ENCODE measurements at regions not wholly inside any gene's neighbourhood (a gene's known extent, or its start where the extent isn't known, plus 50 kb on each side); places are given as distances from the start of the nearest gene placed in this dataset.
"Not testable (repeated sequence)": the region's sequence is repeated elsewhere in the genome, so short reads cannot be mapped to it uniquely, and the experiment has no call there.

DNA sequence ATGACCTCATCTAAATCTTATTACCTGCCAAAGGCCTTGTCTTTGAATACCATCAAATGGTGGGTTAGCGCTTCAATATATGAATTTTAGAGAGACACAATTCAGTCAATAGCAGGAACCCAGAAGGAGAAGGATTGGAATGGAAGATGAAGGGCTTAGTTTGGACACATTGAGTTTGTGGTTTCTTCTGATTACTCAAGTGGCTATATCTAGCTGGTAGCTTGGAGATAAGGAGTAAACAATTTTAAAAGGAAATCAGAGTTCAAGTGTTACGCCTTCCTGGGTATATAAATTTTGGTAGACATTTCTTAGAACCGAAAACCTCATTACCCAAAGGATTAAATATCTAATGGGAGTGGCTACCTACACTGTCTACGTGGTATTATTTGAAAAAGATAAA is 80.2 kb downstream of the RGS2 start:
- no peak for TF ChIP-seq ZFX (IDR thresholded peaks at IDR 0.05; ENCODE audit: borderline replicate concordance)
- TF ChIP-seq, protein P1, sequence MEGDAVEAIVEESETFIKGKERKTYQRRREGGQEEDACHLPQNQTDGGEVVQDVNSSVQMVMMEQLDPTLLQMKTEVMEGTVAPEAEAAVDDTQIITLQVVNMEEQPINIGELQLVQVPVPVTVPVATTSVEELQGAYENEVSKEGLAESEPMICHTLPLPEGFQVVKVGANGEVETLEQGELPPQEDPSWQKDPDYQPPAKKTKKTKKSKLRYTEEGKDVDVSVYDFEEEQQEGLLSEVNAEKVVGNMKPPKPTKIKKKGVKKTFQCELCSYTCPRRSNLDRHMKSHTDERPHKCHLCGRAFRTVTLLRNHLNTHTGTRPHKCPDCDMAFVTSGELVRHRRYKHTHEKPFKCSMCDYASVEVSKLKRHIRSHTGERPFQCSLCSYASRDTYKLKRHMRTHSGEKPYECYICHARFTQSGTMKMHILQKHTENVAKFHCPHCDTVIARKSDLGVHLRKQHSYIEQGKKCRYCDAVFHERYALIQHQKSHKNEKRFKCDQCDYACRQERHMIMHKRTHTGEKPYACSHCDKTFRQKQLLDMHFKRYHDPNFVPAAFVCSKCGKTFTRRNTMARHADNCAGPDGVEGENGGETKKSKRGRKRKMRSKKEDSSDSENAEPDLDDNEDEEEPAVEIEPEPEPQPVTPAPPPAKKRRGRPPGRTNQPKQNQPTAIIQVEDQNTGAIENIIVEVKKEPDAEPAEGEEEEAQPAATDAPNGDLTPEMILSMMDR (IDR thresholded peaks at IDR 0.05): no peak
- no peak overlapping the region for H3K27ac ChIP-seq

DNA sequence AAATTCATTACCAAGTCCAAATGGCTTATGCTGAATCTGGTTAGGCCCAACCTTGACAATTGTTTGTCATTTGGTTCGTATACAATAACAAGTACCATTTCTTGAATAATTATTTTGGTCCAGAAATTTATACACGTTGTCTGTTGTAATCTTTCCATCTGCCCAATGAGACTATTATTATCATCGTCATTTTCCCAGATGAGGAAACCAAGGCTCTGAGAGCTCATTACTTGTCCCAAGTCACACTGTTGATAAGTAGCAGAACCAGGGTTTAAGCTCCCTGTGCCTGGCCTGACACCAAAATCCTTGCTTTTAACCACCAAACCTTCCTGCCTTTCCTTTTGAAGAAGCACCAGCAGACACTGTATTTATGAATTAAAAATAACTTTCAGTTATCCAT is 81.3 kb downstream of the RGS2 start:
- TF ChIP-seq ZFX (IDR thresholded peaks at IDR 0.05; ENCODE audit: borderline replicate concordance): no peak
- TF ChIP-seq, protein P1 (IDR thresholded peaks at IDR 0.05): no peak
- H3K27ac ChIP-seq: no peak overlapping the region

DNA sequence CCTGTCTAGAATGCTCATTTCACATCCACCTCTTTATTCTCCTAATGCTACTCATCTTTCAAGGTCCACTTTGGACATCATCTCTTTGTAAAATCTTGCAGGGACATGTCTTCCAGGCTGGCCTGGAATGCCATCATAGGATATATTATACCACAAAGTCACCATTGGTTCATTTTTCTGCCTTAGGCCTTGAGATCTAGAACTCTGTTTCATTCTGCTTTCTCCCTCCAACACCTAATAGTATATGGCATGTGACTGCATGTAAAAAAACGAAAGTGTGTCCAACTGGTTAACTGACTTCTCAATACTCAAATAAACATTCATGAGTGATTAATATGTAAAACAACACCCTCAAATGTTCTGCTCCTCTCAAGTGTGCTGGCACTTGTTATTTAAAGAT is 84.1 kb downstream of the RGS2 start:
- H3K27ac ChIP-seq: no peak overlapping the region
- TF ChIP-seq, protein P1 (IDR thresholded peaks at IDR 0.05): no peak
- no peak for TF ChIP-seq ZFX (IDR thresholded peaks at IDR 0.05; ENCODE audit: borderline replicate concordance)

DNA sequence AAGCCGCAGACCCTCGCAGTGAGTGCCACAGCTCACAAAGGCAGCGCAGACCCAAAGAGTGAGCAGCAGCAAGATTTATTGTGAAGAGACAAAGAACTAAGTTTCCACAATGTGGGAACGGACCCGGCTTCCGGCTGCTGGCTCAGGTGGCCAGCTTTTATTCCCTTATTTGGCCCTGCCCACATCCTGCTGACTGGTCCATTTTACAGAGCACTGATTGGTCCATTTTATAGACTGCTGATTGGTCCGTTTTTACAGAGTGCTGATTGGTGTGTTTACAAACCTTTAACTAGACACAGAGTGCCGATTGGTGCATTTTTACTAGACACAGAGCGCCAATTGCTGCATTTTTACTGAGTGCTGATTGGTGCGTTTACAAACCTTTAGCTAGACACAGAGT is 86.6 kb downstream of the RGS2 start:
- not testable (repeated sequence) for H3K27ac ChIP-seq

DNA sequence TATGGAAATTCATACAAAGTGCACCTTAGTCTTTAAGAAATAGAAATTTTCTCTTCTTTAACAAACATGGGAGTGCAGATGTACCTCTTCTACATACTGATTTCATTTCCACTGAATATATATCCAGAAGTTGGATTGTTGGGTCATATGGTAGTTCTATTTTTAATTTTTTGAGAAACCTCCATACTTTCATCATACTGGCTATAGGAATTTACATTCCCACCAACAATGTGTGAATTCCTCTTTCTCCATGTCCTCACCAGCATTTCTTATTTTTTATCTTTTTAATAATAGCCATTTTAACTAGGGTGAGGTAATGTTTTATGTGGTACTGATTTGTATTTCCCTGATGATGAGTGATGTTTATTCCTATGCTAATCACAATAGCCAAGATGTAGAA is 87.5 kb downstream of the RGS2 start:
- TF ChIP-seq, protein P1 (IDR thresholded peaks at IDR 0.05): no peak
- TF ChIP-seq ZFX (IDR thresholded peaks at IDR 0.05; ENCODE audit: borderline replicate concordance): no peak
- H3K27ac ChIP-seq: no peak overlapping the region

DNA sequence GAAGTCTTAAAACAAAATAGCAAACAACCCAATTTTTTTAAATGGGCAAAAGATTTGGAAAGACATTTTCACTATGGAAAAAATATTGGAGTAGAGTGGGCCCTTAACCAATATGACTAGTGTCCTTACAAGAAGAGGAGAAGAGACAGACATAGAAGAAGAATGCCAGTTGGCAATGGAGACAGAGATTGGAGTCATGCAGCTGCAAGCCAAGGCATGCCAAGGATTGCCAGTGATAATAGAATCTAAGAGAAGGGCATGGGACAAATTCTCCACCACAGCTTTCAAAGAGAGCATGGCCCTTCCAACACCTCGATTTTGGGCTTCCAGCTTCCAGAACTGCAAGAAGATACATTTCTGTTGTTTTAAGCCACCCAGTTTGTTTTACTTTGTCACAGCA is 92.7 kb downstream of the RGS2 start:
- no peak overlapping the region for H3K27ac ChIP-seq
- no peak for TF ChIP-seq ZFX (IDR thresholded peaks at IDR 0.05; ENCODE audit: borderline replicate concordance)

DNA sequence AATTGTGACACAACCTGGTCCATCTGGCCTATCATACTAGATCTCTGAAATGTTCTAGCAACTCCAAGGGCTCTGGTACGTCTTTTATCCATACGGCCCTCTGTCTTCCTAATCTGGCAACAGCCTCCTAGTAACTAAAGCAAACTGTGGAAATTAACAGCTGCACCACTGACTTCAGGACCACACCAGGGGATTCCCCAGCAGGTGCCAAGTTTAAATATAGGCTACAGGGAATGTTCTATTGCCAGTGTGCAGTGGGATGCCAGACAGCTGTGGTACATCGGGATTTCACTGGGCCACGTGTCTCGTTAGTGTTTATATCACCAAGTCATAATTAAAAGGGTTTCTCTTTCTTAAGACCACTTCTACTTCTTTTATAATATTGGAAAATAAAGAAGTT is 94.3 kb downstream of the RGS2 start:
- no peak overlapping the region for H3K27ac ChIP-seq
- TF ChIP-seq, protein P1 (IDR thresholded peaks at IDR 0.05): no peak
- TF ChIP-seq ZFX (IDR thresholded peaks at IDR 0.05; ENCODE audit: borderline replicate concordance): no peak

DNA sequence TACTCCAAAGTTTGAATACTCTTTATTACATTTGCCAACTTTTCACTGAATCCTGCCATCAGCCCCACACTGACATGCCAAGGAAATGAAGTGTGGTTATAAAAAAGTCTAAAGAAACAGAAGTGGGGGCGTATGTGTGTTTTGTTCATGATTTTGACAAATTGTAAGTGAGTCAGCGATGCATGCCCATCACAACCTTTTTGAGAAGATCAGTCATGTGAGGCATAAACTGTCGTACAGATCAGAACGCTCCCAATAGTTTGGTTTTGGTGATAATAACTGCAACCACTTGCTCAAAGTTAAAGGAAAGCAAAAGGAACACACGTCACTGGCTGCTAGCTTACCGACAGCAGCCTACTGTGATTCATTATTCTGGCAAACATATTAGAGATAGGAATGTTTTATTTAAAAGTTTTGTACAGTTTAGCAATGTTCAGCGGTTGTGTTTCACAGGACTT is 95.6 kb downstream of the RGS2 start:
- no peak for TF ChIP-seq ZFX (IDR thresholded peaks at IDR 0.05; ENCODE audit: borderline replicate concordance)
- TF ChIP-seq, protein P1 (IDR thresholded peaks at IDR 0.05): no peak
- H3K27ac ChIP-seq: no peak overlapping the region
